Liver (tissue), 8 donors: ENCODE measurements at regions not wholly inside any gene's neighbourhood (a gene's known extent, or its start where the extent isn't known, plus 50 kb on each side); places are given as distances from the start of the nearest gene placed in this dataset.

ENCODE experiments used
- DNase-seq: peaks from one replicate; pipeline ENCODE4 v3.0.0-alpha.2; 2017; ENCODE audit warnings: low spot score
- H3K27ac ChIP-seq, 2 donors: one replicate each; pipeline ENCODE4 v1.7.0; 2013; ENCODE audit warnings: inconsistent platforms in 2 of 2, low read length in 2 of 2, control low read depth in 1 of 2, low read depth in 1 of 2, mild to moderate bottlenecking in 1 of 2
- H3K27me3 ChIP-seq, 4 donors: one replicate each; pipeline versions ENCODE4 v1.6.1 to v1.7.0; 2013; ENCODE audit warnings: low read length in 3 of 4, inconsistent platforms in 1 of 4, mild to moderate bottlenecking in 1 of 4, moderate library complexity in 1 of 4; ENCODE audit not compliant: control insufficient read depth in 4 of 4, insufficient read depth in 4 of 4
- H3K36me3 ChIP-seq, 4 donors: one replicate each; pipeline versions ENCODE4 v1.6.1 to v1.7.0; 2013; ENCODE audit warnings: low read length in 3 of 4, mild to moderate bottlenecking in 3 of 4, low read depth in 1 of 4, moderate library complexity in 1 of 4; ENCODE audit not compliant: control insufficient read depth in 4 of 4, insufficient read depth in 3 of 4
- H3K4me1 ChIP-seq, 4 donors: one replicate each; pipeline versions ENCODE4 v1.6.1 to v1.7.0; 2013; ENCODE audit warnings: low read length in 3 of 4, mild to moderate bottlenecking in 3 of 4, moderate library complexity in 1 of 4; ENCODE audit not compliant: control insufficient read depth in 4 of 4, insufficient read depth in 4 of 4
- H3K4me3 ChIP-seq, 3 donors: one replicate each; pipeline versions ENCODE4 v1.6.1 to v1.7.0; 2013; ENCODE audit warnings: low read length in 3 of 3, control low read depth in 1 of 3, low read depth in 1 of 3, mild to moderate bottlenecking in 1 of 3
- H3K9ac ChIP-seq, 2 donors: one replicate each; pipeline ENCODE4 v1.7.0; 2013; ENCODE audit warnings: low read length in 2 of 2, mild to moderate bottlenecking in 2 of 2, moderate library complexity in 2 of 2, control low read depth in 1 of 2, low read depth in 1 of 2
- H3K9me3 ChIP-seq, 4 donors: one replicate each; pipeline versions ENCODE4 v1.6.1 to v1.7.0; 2013; ENCODE audit warnings: low read length in 3 of 4; ENCODE audit not compliant: control insufficient read depth in 4 of 4
- EGR1 ChIP-seq, 2 donors: IDR thresholded peaks; 2 replicates each; pipeline ENCODE4 v1.6.1; 2016 to 2018; ENCODE audit warnings: antibody characterized with exemption in 2 of 2, low read depth in 2 of 2
- FOXA1 ChIP-seq: IDR thresholded peaks from 2 replicates; pipeline ENCODE4 v1.6.1; 2016; ENCODE audit warnings: antibody characterized with exemption
- FOXA2 ChIP-seq: IDR thresholded peaks from 2 replicates; pipeline ENCODE4 v1.6.1; 2016; ENCODE audit warnings: antibody characterized with exemption
- GABPA ChIP-seq, 2 donors: IDR thresholded peaks in 1 of 2; conservative IDR thresholded peaks in 1 of 2; 2 replicates each; pipeline ENCODE4 v1.6.1; 2016; ENCODE audit warnings: antibody characterized with exemption in 2 of 2, mild to moderate bottlenecking in 1 of 2, moderate library complexity in 1 of 2
- HNF4A ChIP-seq, 2 donors: conservative IDR thresholded peaks; 2 replicates each; pipeline ENCODE4 v1.6.1; 2016; ENCODE audit warnings: antibody characterized with exemption in 2 of 2, mild to moderate bottlenecking in 2 of 2
- JUND ChIP-seq, 2 donors: IDR thresholded peaks; 2 replicates each; pipeline ENCODE4 v1.6.1; 2016; ENCODE audit warnings: antibody characterized with exemption in 2 of 2
- NR2F2 ChIP-seq: IDR thresholded peaks from 2 replicates; pipeline ENCODE4 v1.6.1; 2016; ENCODE audit warnings: antibody characterized with exemption
- RAD21 ChIP-seq, 2 donors: IDR thresholded peaks; 2 replicates each; pipeline ENCODE4 v1.6.1; 2016; ENCODE audit warnings: antibody characterized with exemption in 2 of 2, mild to moderate bottlenecking in 2 of 2
- RXRA ChIP-seq, 2 donors: IDR thresholded peaks; 2 replicates each; pipeline ENCODE4 v1.6.1; 2017 to 2018; ENCODE audit warnings: antibody characterized with exemption in 2 of 2, mild to moderate bottlenecking in 1 of 2
- SP1 ChIP-seq: IDR thresholded peaks from 2 replicates; pipeline ENCODE4 v1.6.1; 2018; ENCODE audit warnings: antibody characterized with exemption, mild to moderate bottlenecking
- TAF1 ChIP-seq: conservative IDR thresholded peaks from 2 replicates; pipeline ENCODE4 v1.6.1; 2016; ENCODE audit warnings: antibody characterized with exemption, mild to moderate bottlenecking
- YY1 ChIP-seq: IDR thresholded peaks from 2 replicates; pipeline ENCODE4 v1.6.1; 2016; ENCODE audit warnings: antibody characterized with exemption, mild to moderate bottlenecking
- WGBS: extraction: QIAGEN DNeasy Blood & Tissue Kit; methylation state at CpG from one replicate; pipeline ENCODE4 v1.1.7; 2013; 5-methylcytosine and 5-hydroxymethylcytosine counted together
- TF ChIP-seq, protein P1 (sequence below): fragments of 150-350 bp; IDR thresholded peaks from 2 replicates; pipeline ENCODE4 v1.5.1; 2017; ENCODE audit warnings: improper control_type of control experiment, low read depth, low read length; ENCODE audit not compliant: missing input control
- TF ChIP-seq, protein P2 (sequence below): IDR thresholded peaks from 2 replicates; pipeline ENCODE4 v1.6.1; 2016; ENCODE audit warnings: antibody characterized with exemption
- TF ChIP-seq, protein P3 (sequence below): IDR thresholded peaks from 2 replicates; pipeline ENCODE4 v1.6.1; 2016; ENCODE audit warnings: antibody characterized with exemption
- TF ChIP-seq, protein P4 (sequence below): IDR thresholded peaks from 2 replicates; pipeline ENCODE4 v1.6.1; 2016; ENCODE audit warnings: antibody characterized with exemption, mild to moderate bottlenecking
- TF ChIP-seq, protein P5 (sequence below): IDR thresholded peaks from 2 replicates; pipeline ENCODE4 v1.6.1; 2016; ENCODE audit warnings: antibody characterized with exemption
- donor health status: healthy.
- donor health status: healthy.
- donor health status: healthy.
- donor health status: healthy.
- donor health status: healthy.

DNA sequence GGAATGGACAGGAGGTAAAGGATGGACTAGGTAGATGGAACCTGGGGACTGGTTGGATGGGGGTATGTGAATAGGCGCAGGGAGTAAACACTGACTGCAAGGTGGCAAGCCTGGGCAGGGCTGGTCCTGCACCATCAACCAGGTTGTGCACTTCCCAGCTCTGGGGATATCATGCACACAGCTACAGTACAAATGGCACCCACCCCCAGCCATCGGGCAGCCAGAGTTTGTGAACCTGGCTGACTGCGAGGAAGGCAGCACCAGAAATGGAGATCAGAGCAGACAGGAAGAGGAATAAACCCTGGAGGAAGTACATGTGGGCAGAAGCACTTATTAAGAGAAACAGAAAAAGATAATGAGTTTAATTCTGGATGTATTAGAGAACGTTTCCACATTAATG is 229.1 kb downstream of the ESM1 start:
- DNase-seq: no peak

DNA sequence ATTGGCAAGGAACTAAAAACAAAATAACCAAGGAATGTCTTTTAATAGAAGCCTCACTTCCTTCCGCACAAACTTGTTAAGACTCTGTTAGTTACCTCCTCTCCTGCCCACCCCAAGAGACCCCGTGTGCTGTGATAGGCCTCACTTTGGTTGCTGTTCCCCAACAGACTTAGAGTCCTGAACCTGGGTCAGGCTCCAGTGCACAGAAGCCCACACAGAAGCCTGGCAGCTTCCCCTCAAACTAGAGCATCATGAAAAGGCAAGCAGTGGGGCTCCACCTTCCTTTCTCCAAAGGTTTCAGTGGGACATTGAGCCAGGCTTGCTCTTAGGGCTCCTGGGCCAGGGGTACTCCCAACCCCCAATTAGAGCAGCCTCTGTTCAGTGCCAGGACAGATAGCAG is 230.5 kb downstream of the ESM1 start:
- 86% methylated on average over 2 of the region's 2 CpGs for WGBS
- TF ChIP-seq, protein P1, sequence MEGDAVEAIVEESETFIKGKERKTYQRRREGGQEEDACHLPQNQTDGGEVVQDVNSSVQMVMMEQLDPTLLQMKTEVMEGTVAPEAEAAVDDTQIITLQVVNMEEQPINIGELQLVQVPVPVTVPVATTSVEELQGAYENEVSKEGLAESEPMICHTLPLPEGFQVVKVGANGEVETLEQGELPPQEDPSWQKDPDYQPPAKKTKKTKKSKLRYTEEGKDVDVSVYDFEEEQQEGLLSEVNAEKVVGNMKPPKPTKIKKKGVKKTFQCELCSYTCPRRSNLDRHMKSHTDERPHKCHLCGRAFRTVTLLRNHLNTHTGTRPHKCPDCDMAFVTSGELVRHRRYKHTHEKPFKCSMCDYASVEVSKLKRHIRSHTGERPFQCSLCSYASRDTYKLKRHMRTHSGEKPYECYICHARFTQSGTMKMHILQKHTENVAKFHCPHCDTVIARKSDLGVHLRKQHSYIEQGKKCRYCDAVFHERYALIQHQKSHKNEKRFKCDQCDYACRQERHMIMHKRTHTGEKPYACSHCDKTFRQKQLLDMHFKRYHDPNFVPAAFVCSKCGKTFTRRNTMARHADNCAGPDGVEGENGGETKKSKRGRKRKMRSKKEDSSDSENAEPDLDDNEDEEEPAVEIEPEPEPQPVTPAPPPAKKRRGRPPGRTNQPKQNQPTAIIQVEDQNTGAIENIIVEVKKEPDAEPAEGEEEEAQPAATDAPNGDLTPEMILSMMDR: no peak
- no peak for TF ChIP-seq HNF4A (conservative IDR thresholded peaks at IDR 0.05)
- TF ChIP-seq GABPA (IDR thresholded peaks at IDR 0.05 in 1 of 2, conservative IDR thresholded peaks at IDR 0.05 in 1 of 2): no peak
- TF ChIP-seq RXRA (IDR thresholded peaks at IDR 0.05): no peak
- TF ChIP-seq JUND (IDR thresholded peaks at IDR 0.05): no peak
- TF ChIP-seq SP1: no peak
- TF ChIP-seq, protein P2, sequence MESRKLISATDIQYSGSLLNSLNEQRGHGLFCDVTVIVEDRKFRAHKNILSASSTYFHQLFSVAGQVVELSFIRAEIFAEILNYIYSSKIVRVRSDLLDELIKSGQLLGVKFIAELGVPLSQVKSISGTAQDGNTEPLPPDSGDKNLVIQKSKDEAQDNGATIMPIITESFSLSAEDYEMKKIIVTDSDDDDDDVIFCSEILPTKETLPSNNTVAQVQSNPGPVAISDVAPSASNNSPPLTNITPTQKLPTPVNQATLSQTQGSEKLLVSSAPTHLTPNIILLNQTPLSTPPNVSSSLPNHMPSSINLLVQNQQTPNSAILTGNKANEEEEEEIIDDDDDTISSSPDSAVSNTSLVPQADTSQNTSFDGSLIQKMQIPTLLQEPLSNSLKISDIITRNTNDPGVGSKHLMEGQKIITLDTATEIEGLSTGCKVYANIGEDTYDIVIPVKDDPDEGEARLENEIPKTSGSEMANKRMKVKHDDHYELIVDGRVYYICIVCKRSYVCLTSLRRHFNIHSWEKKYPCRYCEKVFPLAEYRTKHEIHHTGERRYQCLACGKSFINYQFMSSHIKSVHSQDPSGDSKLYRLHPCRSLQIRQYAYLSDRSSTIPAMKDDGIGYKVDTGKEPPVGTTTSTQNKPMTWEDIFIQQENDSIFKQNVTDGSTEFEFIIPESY: no peak
- no peak for TF ChIP-seq TAF1
- TF ChIP-seq YY1: no peak
- no peak for TF ChIP-seq NR2F2
- TF ChIP-seq, protein P3, sequence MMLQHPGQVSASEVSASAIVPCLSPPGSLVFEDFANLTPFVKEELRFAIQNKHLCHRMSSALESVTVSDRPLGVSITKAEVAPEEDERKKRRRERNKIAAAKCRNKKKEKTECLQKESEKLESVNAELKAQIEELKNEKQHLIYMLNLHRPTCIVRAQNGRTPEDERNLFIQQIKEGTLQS: no peak
- no peak for TF ChIP-seq RAD21 (IDR thresholded peaks at IDR 0.05)

More for the DNA sequence above, 229.1 kb downstream of the ESM1 start:
- no peak overlapping the region for H3K27ac ChIP-seq
- no peak overlapping the region for H3K4me3 ChIP-seq
- no peaks in the 10 kb centered on the region for H3K36me3 ChIP-seq
- no peak overlapping the region for H3K9ac ChIP-seq
- H3K27me3 ChIP-seq: no peaks in the 10 kb centered on the region
- H3K9me3 ChIP-seq: peaks cover 0 to 2% (median 0%) of the 10 kb centered on the region in 4 donors
- peaks cover 0 to 2% (median 0%) of the 10 kb centered on the region in 4 donors for H3K4me1 ChIP-seq
- TF ChIP-seq RXRA (IDR thresholded peaks at IDR 0.05) (no peak), JUND (IDR thresholded peaks at IDR 0.05) (no peak), NR2F2 (no peak), EGR1 (IDR thresholded peaks at IDR 0.05; ENCODE audit: low read depth in 2 of 2) (no peak), HNF4A (conservative IDR thresholded peaks at IDR 0.05) (no peak), TAF1 (no peak), FOXA1 (no peak), SP1 (no peak), YY1 (no peak), FOXA2 (no peak)
- TF ChIP-seq, protein P4, sequence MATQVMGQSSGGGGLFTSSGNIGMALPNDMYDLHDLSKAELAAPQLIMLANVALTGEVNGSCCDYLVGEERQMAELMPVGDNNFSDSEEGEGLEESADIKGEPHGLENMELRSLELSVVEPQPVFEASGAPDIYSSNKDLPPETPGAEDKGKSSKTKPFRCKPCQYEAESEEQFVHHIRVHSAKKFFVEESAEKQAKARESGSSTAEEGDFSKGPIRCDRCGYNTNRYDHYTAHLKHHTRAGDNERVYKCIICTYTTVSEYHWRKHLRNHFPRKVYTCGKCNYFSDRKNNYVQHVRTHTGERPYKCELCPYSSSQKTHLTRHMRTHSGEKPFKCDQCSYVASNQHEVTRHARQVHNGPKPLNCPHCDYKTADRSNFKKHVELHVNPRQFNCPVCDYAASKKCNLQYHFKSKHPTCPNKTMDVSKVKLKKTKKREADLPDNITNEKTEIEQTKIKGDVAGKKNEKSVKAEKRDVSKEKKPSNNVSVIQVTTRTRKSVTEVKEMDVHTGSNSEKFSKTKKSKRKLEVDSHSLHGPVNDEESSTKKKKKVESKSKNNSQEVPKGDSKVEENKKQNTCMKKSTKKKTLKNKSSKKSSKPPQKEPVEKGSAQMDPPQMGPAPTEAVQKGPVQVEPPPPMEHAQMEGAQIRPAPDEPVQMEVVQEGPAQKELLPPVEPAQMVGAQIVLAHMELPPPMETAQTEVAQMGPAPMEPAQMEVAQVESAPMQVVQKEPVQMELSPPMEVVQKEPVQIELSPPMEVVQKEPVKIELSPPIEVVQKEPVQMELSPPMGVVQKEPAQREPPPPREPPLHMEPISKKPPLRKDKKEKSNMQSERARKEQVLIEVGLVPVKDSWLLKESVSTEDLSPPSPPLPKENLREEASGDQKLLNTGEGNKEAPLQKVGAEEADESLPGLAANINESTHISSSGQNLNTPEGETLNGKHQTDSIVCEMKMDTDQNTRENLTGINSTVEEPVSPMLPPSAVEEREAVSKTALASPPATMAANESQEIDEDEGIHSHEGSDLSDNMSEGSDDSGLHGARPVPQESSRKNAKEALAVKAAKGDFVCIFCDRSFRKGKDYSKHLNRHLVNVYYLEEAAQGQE: no peak
- TF ChIP-seq, protein P5, sequence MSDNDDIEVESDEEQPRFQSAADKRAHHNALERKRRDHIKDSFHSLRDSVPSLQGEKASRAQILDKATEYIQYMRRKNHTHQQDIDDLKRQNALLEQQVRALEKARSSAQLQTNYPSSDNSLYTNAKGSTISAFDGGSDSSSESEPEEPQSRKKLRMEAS: no peak
- TF ChIP-seq, protein P2: no peak
- 76% methylated on average over 4 of the region's 4 CpGs for WGBS

More for the DNA sequence above, 230.5 kb downstream of the ESM1 start:
- Histone ChIP-seq H3K4me3 (no peak overlapping the region), H3K27me3 (no peaks in the 10 kb centered on the region), H3K36me3 (no peaks in the 10 kb centered on the region), H3K9me3 (peaks cover 0 to 3% (median 0%) of the 10 kb centered on the region in 4 donors), H3K27ac (no peak overlapping the region), H3K4me1 (no peaks in the 10 kb centered on the region), H3K9ac (no peak overlapping the region)
- DNase-seq: no peak
